D721Med (cell line): ENCODE measurements at regions not wholly inside any gene's neighbourhood (a gene's known extent, or its start where the extent isn't known, plus 50 kb on each side); places are given as distances from the start of the nearest gene placed in this dataset.

Source experiments
- DNase-seq: peaks from one replicate; pipeline ENCODE4 v3.0.0; 2011; ENCODE audit warnings: low spot score; ENCODE audit not compliant: insufficient read length
- FAIRE-seq: peaks from 2 replicates; lab custom pipeline; 2011; peaks lifted over from hg19 to GRCh38; lab: Jason Lieb, UNC
- TF ChIP-seq, protein P1 (sequence below): IDR thresholded peaks from 2 replicates; pipeline ENCODE4 v1.5.1; 2012; ENCODE audit warnings: mild to moderate bottlenecking, control low read depth; ENCODE audit not compliant: insufficient read depth; ENCODE audit errors: missing control alignments

DNA sequence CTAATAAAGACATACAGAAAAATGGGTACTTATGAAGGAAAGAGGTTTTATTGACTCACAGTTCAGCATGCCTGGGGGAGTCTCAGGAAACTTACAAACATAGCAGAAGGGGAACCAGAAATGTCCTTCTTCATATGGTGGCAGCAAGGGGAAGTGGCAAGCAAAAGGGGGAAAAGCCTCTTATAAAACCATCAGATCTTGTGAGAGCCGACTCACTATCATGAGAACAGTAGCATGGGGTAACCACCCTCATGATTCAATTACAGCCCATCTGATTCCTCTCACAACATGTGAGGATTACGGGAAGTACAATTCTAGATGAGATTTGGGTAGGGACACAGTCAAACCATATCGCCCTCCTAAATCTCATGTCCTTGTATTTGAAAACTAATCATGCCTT, 1305.4 kb upstream of the SORCS1 start:
- no peak for DNase-seq
- no peak for FAIRE-seq
- TF ChIP-seq, protein P1, sequence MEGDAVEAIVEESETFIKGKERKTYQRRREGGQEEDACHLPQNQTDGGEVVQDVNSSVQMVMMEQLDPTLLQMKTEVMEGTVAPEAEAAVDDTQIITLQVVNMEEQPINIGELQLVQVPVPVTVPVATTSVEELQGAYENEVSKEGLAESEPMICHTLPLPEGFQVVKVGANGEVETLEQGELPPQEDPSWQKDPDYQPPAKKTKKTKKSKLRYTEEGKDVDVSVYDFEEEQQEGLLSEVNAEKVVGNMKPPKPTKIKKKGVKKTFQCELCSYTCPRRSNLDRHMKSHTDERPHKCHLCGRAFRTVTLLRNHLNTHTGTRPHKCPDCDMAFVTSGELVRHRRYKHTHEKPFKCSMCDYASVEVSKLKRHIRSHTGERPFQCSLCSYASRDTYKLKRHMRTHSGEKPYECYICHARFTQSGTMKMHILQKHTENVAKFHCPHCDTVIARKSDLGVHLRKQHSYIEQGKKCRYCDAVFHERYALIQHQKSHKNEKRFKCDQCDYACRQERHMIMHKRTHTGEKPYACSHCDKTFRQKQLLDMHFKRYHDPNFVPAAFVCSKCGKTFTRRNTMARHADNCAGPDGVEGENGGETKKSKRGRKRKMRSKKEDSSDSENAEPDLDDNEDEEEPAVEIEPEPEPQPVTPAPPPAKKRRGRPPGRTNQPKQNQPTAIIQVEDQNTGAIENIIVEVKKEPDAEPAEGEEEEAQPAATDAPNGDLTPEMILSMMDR: no peak

DNA sequence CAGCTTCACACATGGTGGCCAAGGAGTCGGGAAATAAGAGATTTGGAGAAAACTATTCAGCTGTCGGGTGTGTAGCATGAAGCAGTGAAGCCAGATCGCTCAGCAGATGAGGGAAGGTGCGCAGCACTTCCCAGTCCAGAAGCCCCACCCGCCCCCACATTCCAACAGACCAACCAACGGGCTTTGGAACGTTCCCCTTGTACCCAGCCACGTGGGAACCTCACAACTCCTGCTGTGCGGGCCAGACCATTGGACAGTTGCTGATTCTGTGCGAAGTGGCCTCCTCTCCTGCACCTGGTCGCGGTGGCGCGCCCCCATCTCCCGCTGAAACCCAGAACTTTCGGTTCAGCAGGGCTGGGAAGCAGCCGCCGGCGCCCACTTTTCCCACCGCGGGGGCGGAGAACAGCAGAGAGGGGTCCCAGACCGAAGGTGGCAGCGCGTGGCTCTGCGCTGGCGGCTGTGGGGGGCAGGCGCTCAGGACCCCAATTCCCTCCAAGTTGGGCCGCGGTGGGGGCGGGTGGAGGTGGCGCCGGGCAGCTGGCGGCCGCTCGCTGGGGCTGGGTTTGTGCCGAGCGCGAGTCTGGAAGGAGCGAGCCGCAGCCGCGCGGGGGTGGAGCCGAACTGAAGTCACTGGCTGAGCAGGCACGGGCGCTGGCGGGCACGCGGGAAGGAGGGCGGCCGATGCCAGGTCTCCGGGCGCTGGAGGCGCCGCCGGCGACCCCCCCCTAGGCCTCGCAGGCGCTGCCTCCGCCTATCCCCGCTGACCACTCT, 1301.5 kb upstream of the SORCS1 start:
- FAIRE-seq: no peak
- no peak for DNase-seq
- TF ChIP-seq, protein P1: no peak

DNA sequence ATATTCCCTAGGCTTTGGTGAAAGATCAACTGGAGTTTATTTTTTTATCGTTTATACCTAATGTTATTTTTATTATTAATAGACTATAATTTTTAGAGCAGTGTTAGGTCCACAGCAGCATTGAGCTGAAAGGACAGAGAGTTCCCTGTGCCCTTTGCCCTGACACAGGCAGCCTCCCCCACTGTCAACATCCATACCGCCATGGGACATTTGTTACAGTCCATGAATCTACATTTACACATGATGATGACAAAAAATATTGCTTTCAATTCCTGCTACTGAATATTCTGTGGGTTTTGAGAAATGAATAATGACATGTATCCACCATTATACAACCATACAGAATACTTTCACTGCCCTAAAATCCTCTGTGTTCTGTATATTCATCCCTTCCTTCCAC, 1297.5 kb upstream of the SORCS1 start:
- DNase-seq (no peak), FAIRE-seq (no peak)
- TF ChIP-seq, protein P1: no peak

DNA sequence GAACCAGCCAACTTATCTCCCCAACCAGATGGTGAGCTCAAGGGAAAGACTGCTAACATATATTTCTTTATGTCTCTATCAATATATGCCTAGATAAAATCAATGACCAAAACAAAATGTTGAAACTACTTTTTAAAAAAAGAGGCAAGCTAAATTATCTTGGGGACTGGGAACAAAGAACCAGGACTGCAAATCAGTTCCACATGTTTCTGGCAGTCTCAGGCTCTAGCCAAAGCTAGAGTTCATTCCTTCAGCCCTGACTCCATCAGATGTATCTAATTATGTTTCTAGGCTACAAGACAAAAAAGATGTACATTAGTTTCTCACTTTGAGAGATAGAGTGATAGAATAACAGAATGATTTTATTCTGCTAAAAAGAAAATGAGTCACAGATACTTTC, 1290.3 kb upstream of the SORCS1 start:
- TF ChIP-seq, protein P1: no peak
- no peak for DNase-seq
- no peak for FAIRE-seq

DNA sequence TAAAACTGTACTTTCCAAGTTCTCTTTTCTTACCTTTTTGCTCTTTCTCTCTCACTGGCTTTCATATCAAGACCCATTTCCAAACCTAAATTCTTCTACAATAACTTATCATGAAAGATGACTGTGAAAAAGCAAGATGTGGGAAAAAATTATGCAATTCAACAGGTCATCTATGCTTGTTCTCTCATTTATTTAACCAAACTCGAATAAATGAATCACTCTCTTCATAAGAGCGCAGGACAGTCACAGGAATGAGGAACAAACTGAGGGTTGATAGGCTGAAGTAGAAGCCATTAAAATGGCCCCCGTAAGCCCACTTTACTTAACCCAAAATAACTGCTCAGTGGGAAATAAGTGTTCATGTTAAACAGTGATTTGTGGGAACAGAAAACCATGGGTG, 1289.7 kb upstream of the SORCS1 start:
- TF ChIP-seq, protein P1: no peak
- FAIRE-seq: no peak
- no peak for DNase-seq

DNA sequence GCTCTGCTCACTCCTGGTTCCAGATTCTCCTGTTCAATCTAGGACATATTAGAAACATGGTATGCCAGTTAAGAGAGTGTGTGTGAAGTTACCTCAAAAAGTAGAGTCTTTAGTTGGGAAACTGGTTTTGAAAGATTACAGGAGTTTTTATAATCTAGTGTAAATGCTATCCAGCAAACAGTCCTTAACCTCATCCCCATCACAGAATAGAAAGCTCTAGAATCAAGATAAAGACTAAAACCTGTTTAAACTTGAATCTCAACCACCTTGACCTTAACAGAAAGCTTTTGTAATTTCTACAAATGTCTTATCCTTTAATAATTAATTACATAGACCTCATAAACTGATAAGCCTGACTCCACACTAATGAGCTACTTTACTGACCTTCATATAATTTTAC, 1288.7 kb upstream of the SORCS1 start:
- TF ChIP-seq, protein P1: no peak
- FAIRE-seq: no peak

DNA sequence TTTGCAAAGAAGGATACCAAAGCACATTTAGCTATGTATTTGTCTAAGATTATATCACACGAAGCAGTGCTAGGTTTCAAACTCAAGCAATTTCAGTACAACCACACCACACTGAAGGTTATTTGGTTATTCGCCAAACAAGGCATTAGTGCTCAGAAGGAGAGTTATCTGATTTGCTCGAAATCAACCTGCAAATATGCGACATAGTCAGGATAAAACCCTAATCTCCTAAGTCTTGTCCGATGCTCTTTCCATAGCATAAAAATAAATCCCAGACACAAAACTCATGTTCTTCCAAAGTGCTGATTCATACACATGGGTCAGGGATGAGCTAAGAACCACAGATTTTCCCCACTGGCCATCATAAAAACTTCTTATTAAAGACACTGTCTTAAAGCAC, 1288.0 kb upstream of the SORCS1 start:
- TF ChIP-seq, protein P1: no peak
- DNase-seq (no peak), FAIRE-seq (no peak)

More for the DNA sequence above, 1288.7 kb upstream of the SORCS1 start:
- no peak for DNase-seq
